ENCODE measurements at regions not wholly inside any gene's neighbourhood (a gene's known extent, or its start where the extent isn't known, plus 50 kb on each side); places are given as distances from the start of the nearest gene placed in this dataset.

- H3K4me3 ChIP-seq (ENCODE audit: low read length, poor library complexity, severe bottlenecking) = no peak overlapping the region
- no peak overlapping the region for H3K4me2 ChIP-seq (ENCODE audit: low read depth, low read length, poor library complexity, severe bottlenecking)
Measured at GRCh38 chr6:22236626-22237414, 60.0 kb downstream of the PRL start.

More at GRCh38 chr6:22236626-22237414, 60.0 kb downstream of the PRL start:
- Histone ChIP-seq H3K79me2 (ENCODE audit: insufficient read depth, low read length) (no peaks in the 10 kb centered on the region), H3K9ac (ENCODE audit: low read depth, low read length, poor library complexity, severe bottlenecking) (no peak overlapping the region), H4K20me1 (ENCODE audit: insufficient read depth, low read length, poor library complexity, severe bottlenecking) (no peaks in the 10 kb centered on the region), H3K9me3 (ENCODE audit: insufficient read depth, low read depth, low read length) (no peaks in the 10 kb centered on the region), H3F3A (ENCODE audit: low read depth) (no peaks in the 10 kb centered on the region), H3K36me3 (ENCODE audit: insufficient read depth, low read length) (no peaks in the 10 kb centered on the region), H2AFZ (ENCODE audit: low read length) (no peak overlapping the region), H3K4me1 (ENCODE audit: insufficient read depth, low read length, poor library complexity, severe bottlenecking) (no peaks in the 10 kb centered on the region), H3K27me3 (ENCODE audit: insufficient read depth, low read length, poor library complexity, severe bottlenecking) (no peaks in the 10 kb centered on the region), H3K9me2 (replicated peaks; ENCODE audit: low read depth, low read length) (no peaks in the 10 kb centered on the region)
- TF ChIP-seq CTCF (conservative IDR thresholded peaks at IDR 0.05; ENCODE audit: low read length) (no peak), EZH2phosphoT487 (IDR thresholded peaks at IDR 0.05; ENCODE audit: borderline replicate concordance) (no peak)

All from Loucy (cell line).